Fibroblast of mammary gland (primary cell): ENCODE measurements at regions not wholly inside any gene's neighbourhood (a gene's known extent, or its start where the extent isn't known, plus 50 kb on each side); places are given as distances from the start of the nearest gene placed in this dataset.

ENCODE experiments used
- DNase-seq: peaks from one replicate; pipeline ENCODE4 v3.0.0-alpha.2; 2010; ENCODE audit warnings: low read depth
- H3K4me3 ChIP-seq: 2 replicates; pipeline ENCODE4 v1.5.1; 2011; ENCODE audit warnings: low read depth, mild to moderate bottlenecking, low read length, moderate library complexity; ENCODE audit not compliant: control insufficient read depth
- TF ChIP-seq, protein P1 (sequence below): conservative IDR thresholded peaks from 2 replicates; pipeline ENCODE4 v1.5.1; 2011; ENCODE audit warnings: low read depth, low read length, inconsistent platforms; ENCODE audit not compliant: control insufficient read depth, insufficient read depth

- TF ChIP-seq, protein P1, sequence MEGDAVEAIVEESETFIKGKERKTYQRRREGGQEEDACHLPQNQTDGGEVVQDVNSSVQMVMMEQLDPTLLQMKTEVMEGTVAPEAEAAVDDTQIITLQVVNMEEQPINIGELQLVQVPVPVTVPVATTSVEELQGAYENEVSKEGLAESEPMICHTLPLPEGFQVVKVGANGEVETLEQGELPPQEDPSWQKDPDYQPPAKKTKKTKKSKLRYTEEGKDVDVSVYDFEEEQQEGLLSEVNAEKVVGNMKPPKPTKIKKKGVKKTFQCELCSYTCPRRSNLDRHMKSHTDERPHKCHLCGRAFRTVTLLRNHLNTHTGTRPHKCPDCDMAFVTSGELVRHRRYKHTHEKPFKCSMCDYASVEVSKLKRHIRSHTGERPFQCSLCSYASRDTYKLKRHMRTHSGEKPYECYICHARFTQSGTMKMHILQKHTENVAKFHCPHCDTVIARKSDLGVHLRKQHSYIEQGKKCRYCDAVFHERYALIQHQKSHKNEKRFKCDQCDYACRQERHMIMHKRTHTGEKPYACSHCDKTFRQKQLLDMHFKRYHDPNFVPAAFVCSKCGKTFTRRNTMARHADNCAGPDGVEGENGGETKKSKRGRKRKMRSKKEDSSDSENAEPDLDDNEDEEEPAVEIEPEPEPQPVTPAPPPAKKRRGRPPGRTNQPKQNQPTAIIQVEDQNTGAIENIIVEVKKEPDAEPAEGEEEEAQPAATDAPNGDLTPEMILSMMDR, result no peak
- DNase-seq, result peak; percentile 49
- no peak overlapping the region for H3K4me3 ChIP-seq
Observed at GRCh38 chr9:13823026-13823425, 490.9 kb downstream of the NFIB start.

- DNase-seq, result no peak
- TF ChIP-seq, protein P1, result no peak
- H3K4me3 ChIP-seq, result no peak overlapping the region
Observed at GRCh38 chr9:13817754-13818278, 496.1 kb downstream of the NFIB start.

DNA sequence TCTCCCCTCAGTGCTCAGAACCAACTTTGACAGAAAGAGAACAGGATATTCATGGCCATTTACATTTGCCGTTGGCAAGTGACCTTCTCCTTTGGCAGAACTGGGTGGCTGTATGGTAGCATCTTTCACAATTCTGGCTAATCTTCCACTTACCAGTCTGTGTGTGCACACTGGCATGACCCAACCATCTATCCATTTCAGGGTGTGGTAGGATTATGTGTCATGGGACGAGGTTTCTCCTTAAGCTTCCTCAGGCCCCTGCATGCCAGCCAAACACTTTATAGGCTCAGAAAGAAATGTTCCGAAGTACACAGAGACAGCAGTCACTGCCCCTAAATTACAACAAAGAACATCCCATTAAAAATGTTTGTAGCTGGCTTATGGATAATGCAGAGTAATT lies 497.1 kb downstream of the NFIB start:
- DNase-seq, result no peak
- no peak overlapping the region for H3K4me3 ChIP-seq
- TF ChIP-seq, protein P1, result no peak

GRCh38 chr9:13814647-13815400 lies 499.1 kb downstream of the NFIB start:
- no peak overlapping the region for H3K4me3 ChIP-seq
- TF ChIP-seq, protein P1, result no peak
- no peak for DNase-seq

DNA sequence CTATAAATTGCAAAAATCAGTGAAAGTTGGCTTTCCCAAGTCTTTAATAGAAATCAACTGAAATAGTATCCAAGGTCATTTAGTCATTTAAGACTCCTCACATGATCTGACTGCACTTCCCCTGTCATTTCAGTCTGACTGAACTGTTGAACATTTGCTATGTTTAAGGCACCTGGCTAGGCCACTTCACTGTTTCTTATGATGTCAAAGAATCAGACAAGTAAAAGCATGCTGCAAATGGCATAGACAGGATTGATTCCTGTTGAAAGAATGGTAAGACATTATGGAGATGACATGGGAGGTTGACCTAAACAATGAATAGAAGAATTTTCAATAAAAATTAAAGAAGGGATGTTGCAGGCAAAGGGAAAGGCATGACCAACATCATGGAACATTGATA lies 502.1 kb downstream of the NFIB start:
- no peak overlapping the region for H3K4me3 ChIP-seq
- TF ChIP-seq, protein P1, result no peak
- no peak for DNase-seq

DNA sequence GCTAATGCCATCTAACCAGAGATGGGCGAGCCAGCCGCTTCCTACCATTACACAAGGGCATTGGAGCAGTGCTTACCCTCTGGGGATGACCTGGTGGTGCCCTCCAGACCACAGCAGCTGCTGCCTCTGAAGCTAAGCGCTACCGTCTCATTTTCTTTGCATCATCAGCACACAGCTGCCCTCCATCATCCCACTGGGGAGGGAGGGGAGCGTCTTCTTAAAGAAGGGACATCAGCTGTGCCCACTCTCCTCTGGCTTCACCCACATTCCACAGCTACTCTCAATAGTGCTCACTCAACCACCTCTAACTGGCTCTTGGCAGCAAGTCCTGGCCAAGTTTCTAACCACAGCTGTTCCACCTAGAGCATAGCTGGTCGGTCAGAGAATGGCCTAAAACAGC lies 503.4 kb downstream of the NFIB start:
- no peak for DNase-seq
- H3K4me3 ChIP-seq, result no peak overlapping the region
- TF ChIP-seq, protein P1, result no peak
